GM23338 (cell line): ENCODE measurements at regions not wholly inside any gene's neighbourhood (a gene's known extent, or its start where the extent isn't known, plus 50 kb on each side); places are given as distances from the start of the nearest gene placed in this dataset.

ENCODE experiments used
- ATAC-seq: fragments of 200-7000 bp; cut with Tn5 transposase; 3 replicates; pipeline ENCODE4 v1.9.1; 2020
- DNase-seq: peaks from one replicate; pipeline ENCODE4 v3.0.0-alpha.2; 2015; ENCODE audit warnings: low spot score
- H2AFZ ChIP-seq: fragments of 200-600 bp; sonication (generic); 2 replicates; pipeline ENCODE4 v1.8.0; 2016; ENCODE audit warnings: antibody characterized with exemption, mild to moderate bottlenecking, moderate library complexity
- H3F3A ChIP-seq: fragments of 200-600 bp; sonication (generic); replicated peaks from 2 replicates; pipeline ENCODE4 v1.8.0; 2017; ENCODE audit warnings: antibody characterized with exemption, mixed run types, low read depth
- H3K27ac ChIP-seq: fragments of 200-600 bp; sonication (generic); 2 replicates; pipeline ENCODE4 v1.6.1; 2016; ENCODE audit warnings: low read depth
- H3K27me3 ChIP-seq: fragments of 200-600 bp; sonication (generic); 2 replicates; pipeline ENCODE4 v1.8.0; 2016; ENCODE audit warnings: mild to moderate bottlenecking, mixed run types, moderate library complexity; ENCODE audit not compliant: insufficient read depth
- H3K36me3 ChIP-seq: fragments of 200-600 bp; sonication (generic); 2 replicates; pipeline ENCODE4 v1.8.0; 2016; ENCODE audit warnings: mild to moderate bottlenecking; ENCODE audit not compliant: insufficient read depth
- H3K4me1 ChIP-seq: fragments of 200-600 bp; sonication (generic); 2 replicates; pipeline ENCODE4 v1.8.0; 2016; ENCODE audit warnings: mild to moderate bottlenecking, moderate library complexity; ENCODE audit not compliant: insufficient read depth
- H3K4me2 ChIP-seq: fragments of 200-600 bp; sonication (generic); 2 replicates; pipeline ENCODE4 v1.7.1; 2017; ENCODE audit warnings: mixed run types
- H3K4me3 ChIP-seq: fragments of 200-600 bp; sonication (generic); 2 replicates; pipeline ENCODE4 v1.6.1; 2016; ENCODE audit warnings: mixed run types
- H3K79me2 ChIP-seq: fragments of 200-600 bp; sonication (generic); replicated peaks from 2 replicates; pipeline ENCODE4 v1.8.0; 2017; ENCODE audit warnings: mild to moderate bottlenecking; ENCODE audit not compliant: insufficient read depth
- H3K9me2 ChIP-seq: fragments of 200-600 bp; sonication (generic); 2 replicates; pipeline ENCODE4 v1.8.0; 2017; ENCODE audit not compliant: insufficient read depth
- H4K20me1 ChIP-seq: fragments of 200-600 bp; sonication (generic); replicated peaks from 2 replicates; pipeline ENCODE4 v1.8.0; 2017; ENCODE audit warnings: mild to moderate bottlenecking; ENCODE audit not compliant: insufficient read depth
- H3K27ac Mint-ChIP-seq: 2 replicates; pipeline ENCODE4 v1.8.0; 2020; ENCODE audit warnings: inconsistent platforms, mild to moderate bottlenecking, moderate library complexity, mixed read lengths
- H3K27me3 Mint-ChIP-seq: 3 replicates; pipeline ENCODE4 v1.8.0; 2022; ENCODE audit warnings: low read depth, mild to moderate bottlenecking, moderate library complexity, mixed read lengths, inconsistent platforms; ENCODE audit not compliant: insufficient read depth, poor library complexity
- H3K36me3 Mint-ChIP-seq: 3 replicates; pipeline ENCODE4 v1.8.0; 2021; ENCODE audit warnings: low read depth, mild to moderate bottlenecking, inconsistent platforms, moderate library complexity, mixed read lengths
- H3K4me1 Mint-ChIP-seq: 3 replicates; pipeline ENCODE4 v1.8.0; 2020; ENCODE audit warnings: mild to moderate bottlenecking, inconsistent platforms, mixed read lengths
- H3K4me3 Mint-ChIP-seq: 3 replicates; pipeline ENCODE4 v1.8.0; 2021; ENCODE audit warnings: moderate library complexity, mild to moderate bottlenecking, inconsistent platforms, mixed read lengths
- H3K9me3 Mint-ChIP-seq: 3 replicates; pipeline ENCODE4 v1.8.0; 2020; ENCODE audit warnings: moderate library complexity, mild to moderate bottlenecking, inconsistent platforms, mixed read lengths
- CREB1 ChIP-seq: fragments of 250-450 bp; sonication (Bioruptor Pico); IDR thresholded peaks from 2 replicates; pipeline ENCODE4 v1.5.0; 2020; ENCODE audit warnings: low read depth, mild to moderate bottlenecking, moderate library complexity
- CTCF ChIP-seq, 2 experiments: fragments of 200-600 bp in 1 of 2; sonication (generic) in 1 of 2; conservative IDR thresholded peaks; 2 replicates each; pipeline versions ENCODE4 v1.5.1 to v1.6.1; 2016 to 2017; ENCODE audit warnings: antibody characterized with exemption in 2 of 2, low read depth in 2 of 2, mild to moderate bottlenecking in 2 of 2, moderate library complexity in 1 of 2
- ETS1 ChIP-seq: IDR thresholded peaks from 2 replicates; pipeline ENCODE4 v1.6.1; 2016; ENCODE audit warnings: antibody characterized with exemption
- EZH2 ChIP-seq: fragments of 200-600 bp; sonication (generic); IDR thresholded peaks from one replicate; pipeline ENCODE4 v1.8.0; 2017; ENCODE audit warnings: antibody characterized with exemption, mild to moderate bottlenecking, low read depth; ENCODE audit not compliant: unreplicated experiment
- EZH2phosphoT487 ChIP-seq: fragments of 200-600 bp; sonication (generic); IDR thresholded peaks from one replicate; pipeline ENCODE4 v1.8.1; 2018; ENCODE audit warnings: antibody characterized with exemption; ENCODE audit not compliant: unreplicated experiment
- JUNB ChIP-seq: IDR thresholded peaks from one replicate; pipeline ENCODE4 v1.6.1; 2016; ENCODE audit warnings: antibody characterized with exemption; ENCODE audit not compliant: unreplicated experiment
- NANOG ChIP-seq: IDR thresholded peaks from 2 replicates; pipeline ENCODE4 v1.6.1; 2016; ENCODE audit warnings: antibody characterized with exemption, borderline replicate concordance
- POLR2AphosphoS5 ChIP-seq: IDR thresholded peaks from 2 replicates; pipeline ENCODE4 v1.6.1; 2016; ENCODE audit warnings: antibody characterized with exemption, low read depth
- STAT1 ChIP-seq: IDR thresholded peaks from one replicate; pipeline ENCODE4 v1.6.1; 2016; ENCODE audit warnings: antibody characterized with exemption; ENCODE audit not compliant: unreplicated experiment
- ZNF114 ChIP-seq: fragments of 250-450 bp; sonication (Bioruptor Pico); IDR thresholded peaks from 2 replicates; pipeline ENCODE4 v1.5.0; 2020; ENCODE audit warnings: mild to moderate bottlenecking, moderate library complexity
- ZNF331 ChIP-seq: fragments of 250-450 bp; sonication (Bioruptor Pico); IDR thresholded peaks from 2 replicates; pipeline ENCODE4 v1.5.0; 2020; ENCODE audit warnings: low read depth, mild to moderate bottlenecking, moderate library complexity
- ZNF462 ChIP-seq: fragments of 250-450 bp; sonication (Bioruptor Pico); IDR thresholded peaks from 2 replicates; pipeline ENCODE4 v1.5.0; 2020; ENCODE audit warnings: mild to moderate bottlenecking, moderate library complexity

- TF ChIP-seq POLR2AphosphoS5 (no peak), EZH2 (no peak), CTCF (conservative IDR thresholded peaks at IDR 0.05; ENCODE audit: low read depth in 2 of 2) (no peak), ZNF331 (no peak), ZNF114 (CRISPR knock-in tag) (no peak), ETS1 (no peak), STAT1 (no peak)
Measured at GRCh38 chr20:20856956-20857355, 144.5 kb upstream of the RALGAPA2 start (continued).

- Histone ChIP-seq H3K36me3 (no peaks in the 10 kb centered on the region; the same call in 1 of the 2 replicates), H4K20me1 (no peaks in the 10 kb centered on the region), H3K27me3 (no peaks in the 10 kb centered on the region), H3K4me3 (no peak overlapping the region), H3K4me2 (no peak overlapping the region), H3K4me1 (no peaks in the 10 kb centered on the region), H2AFZ (no peak overlapping the region), H3F3A (no peaks in the 10 kb centered on the region), H3K27ac (no peak overlapping the region), H3K9me2 (0 out of 2 replicates have a peak, but pooled peaks cover 11% of the 10 kb centered on the region), H3K79me2 (no peaks in the 10 kb centered on the region)
- ATAC-seq (no peak), DNase-seq (no peak)
- Mint-ChIP-seq H3K27me3 (peaks cover 5% of the 10 kb centered on the region), H3K27ac (no peak overlapping the region), H3K4me1 (no peaks in the 10 kb centered on the region), H3K9me3 (peaks cover 19% of the 10 kb centered on the region), H3K36me3 (peaks cover 7% of the 10 kb centered on the region; the same call in 2 of the 3 replicates), H3K4me3 (no peak overlapping the region)
- no peak for TF ChIP-seq JUNB
- TF ChIP-seq POLR2AphosphoS5, result no peak
- no peak for TF ChIP-seq STAT1
- no peak for TF ChIP-seq ZNF462 (CRISPR knock-in tag)
- TF ChIP-seq ETS1, result no peak
- TF ChIP-seq ZNF331, result no peak
- TF ChIP-seq CREB1 (CRISPR knock-in tag), result no peak
- TF ChIP-seq NANOG, result no peak
- no peak for TF ChIP-seq EZH2phosphoT487
Measured at GRCh38 chr20:20856306-20856705, 143.9 kb upstream of the RALGAPA2 start.
